NCI-H1694 (cell line): ENCODE measurements at regions not wholly inside any gene's neighbourhood (a gene's known extent, or its start where the extent isn't known, plus 50 kb on each side); places are given as distances from the start of the nearest gene placed in this dataset.

Experiments used
- DNase-seq: peaks from one replicate; lab custom pipeline; 2025; lab: John Stamatoyannopoulos, UW

- DNase-seq: no peak
These were observed 792.1 kb downstream of the BRINP1 start for GRCh38 chr9:118577121-118577520.

- DNase-seq: no peak
These were observed 790.8 kb downstream of the BRINP1 start for GRCh38 chr9:118578467-118578866.

- DNase-seq: no peak
These were observed 785.8 kb downstream of the BRINP1 start for GRCh38 chr9:118583414-118583813.

- DNase-seq: no peak
These were observed 782.3 kb downstream of the BRINP1 start for GRCh38 chr9:118586978-118587377.

- DNase-seq: no peak
These were observed 774.8 kb downstream of the BRINP1 start for GRCh38 chr9:118594428-118594827.

GRCh38 chr9:118595719-118596305, 773.4 kb downstream of the BRINP1 start:
- peak; percentile 44 for DNase-seq

- no peak for DNase-seq
These were observed 772.7 kb downstream of the BRINP1 start for GRCh38 chr9:118596374-118597015.

- no peak for DNase-seq
These were observed 762.6 kb downstream of the BRINP1 start for GRCh38 chr9:118606668-118607067.

GRCh38 chr9:118609355-118610044, 759.7 kb downstream of the BRINP1 start:
- no peak for DNase-seq

- DNase-seq: no peak
These were observed 757.0 kb downstream of the BRINP1 start for GRCh38 chr9:118612201-118612600.

GRCh38 chr9:118613996-118614395, 755.2 kb downstream of the BRINP1 start:
- DNase-seq: no peak

- no peak for DNase-seq
These were observed 751.2 kb downstream of the BRINP1 start for GRCh38 chr9:118618084-118618483.

GRCh38 chr9:118618849-118619248, 750.4 kb downstream of the BRINP1 start:
- DNase-seq: no peak

- no peak for DNase-seq
These were observed 744.6 kb downstream of the BRINP1 start for GRCh38 chr9:118624608-118625007.

- no peak for DNase-seq
These were observed 739.2 kb downstream of the BRINP1 start for GRCh38 chr9:118630079-118630478.

- DNase-seq: no peak
These were observed 738.2 kb downstream of the BRINP1 start for GRCh38 chr9:118630931-118631595.

GRCh38 chr9:118631956-118632355, 737.3 kb downstream of the BRINP1 start:
- DNase-seq: no peak

GRCh38 chr9:118635416-118635815, 733.8 kb downstream of the BRINP1 start:
- DNase-seq: no peak

- no peak for DNase-seq
These were observed 731.6 kb downstream of the BRINP1 start for GRCh38 chr9:118637681-118638080.

GRCh38 chr9:118640836-118641560, 728.2 kb downstream of the BRINP1 start:
- no peak for DNase-seq

- no peak for DNase-seq
These were observed 726.1 kb downstream of the BRINP1 start for GRCh38 chr9:118643118-118643517.

- no peak for DNase-seq
These were observed 725.2 kb downstream of the BRINP1 start for GRCh38 chr9:118644066-118644465.
